ENCODE measurements at regions not wholly inside any gene's neighbourhood (a gene's known extent, or its start where the extent isn't known, plus 50 kb on each side); places are given as distances from the start of the nearest gene placed in this dataset.

- POLR2A ChIA-PET = no interaction called here
- no peak for DNase-seq
- peaks cover 6% of the 10 kb centered on the region for H3K9me3 Mint-ChIP-seq
- H3K4me3 Mint-ChIP-seq = no peak overlapping the region
- CTCF ChIA-PET = interaction anchor here (1.0 kb wide), 1 partner anchor 97 kb away, joined by 3 read pairs; no protein-coding TSS in a partner anchor
- no peaks in the 10 kb centered on the region for H3K27me3 Mint-ChIP-seq
- no peaks in the 10 kb centered on the region for H3K36me3 Mint-ChIP-seq (ENCODE audit: low read depth)
- H3K27ac Mint-ChIP-seq = no peak overlapping the region
- H3K4me1 Mint-ChIP-seq = no peaks in the 10 kb centered on the region
These were observed 258.3 kb downstream of the ANKRD60 start for GRCh38 chr20:57970116-57970515.

GRCh38 chr20:57968120-57968519 lies 258.3 kb upstream of the PMEPA1 start:
- no peaks in the 10 kb centered on the region for H3K4me1 Mint-ChIP-seq
- ChIA-PET POLR2A (no interaction called here), CTCF (no interaction called here)
- H3K9me3 Mint-ChIP-seq = no peaks in the 10 kb centered on the region
- no peaks in the 10 kb centered on the region for H3K36me3 Mint-ChIP-seq (ENCODE audit: low read depth)
- no peaks in the 10 kb centered on the region for H3K27me3 Mint-ChIP-seq
- no peak overlapping the region for H3K27ac Mint-ChIP-seq
- DNase-seq = no peak
- H3K4me3 Mint-ChIP-seq = no peak overlapping the region

- Mint-ChIP-seq H3K4me1 (no peaks in the 10 kb centered on the region), H3K27ac (no peak overlapping the region), H3K4me3 (no peak overlapping the region), H3K36me3 (ENCODE audit: low read depth) (no peaks in the 10 kb centered on the region), H3K9me3 (no peaks in the 10 kb centered on the region), H3K27me3 (no peaks in the 10 kb centered on the region)
- POLR2A ChIA-PET = no interaction called here
- no peak for DNase-seq
- CTCF ChIA-PET = no interaction called here
These were observed 257.5 kb upstream of the PMEPA1 start for GRCh38 chr20:57967364-57967763.

- Mint-ChIP-seq H3K4me1 (no peaks in the 10 kb centered on the region), H3K27ac (no peak overlapping the region), H3K9me3 (no peaks in the 10 kb centered on the region), H3K4me3 (no peak overlapping the region), H3K36me3 (ENCODE audit: low read depth) (no peaks in the 10 kb centered on the region), H3K27me3 (no peaks in the 10 kb centered on the region)
- POLR2A ChIA-PET = no interaction called here
- CTCF ChIA-PET = no interaction called here
- DNase-seq = no peak
These were observed 256.8 kb upstream of the PMEPA1 start for GRCh38 chr20:57966620-57967019.

GRCh38 chr20:57965441-57965840 lies 255.6 kb upstream of the PMEPA1 start:
- ChIA-PET POLR2A (no interaction called here), CTCF (no interaction called here)
- no peak for DNase-seq
- no peaks in the 10 kb centered on the region for H3K9me3 Mint-ChIP-seq
- H3K4me3 Mint-ChIP-seq = no peak overlapping the region
- no peak overlapping the region for H3K27ac Mint-ChIP-seq
- no peaks in the 10 kb centered on the region for H3K4me1 Mint-ChIP-seq
- no peaks in the 10 kb centered on the region for H3K27me3 Mint-ChIP-seq
- H3K36me3 Mint-ChIP-seq (ENCODE audit: low read depth) = no peaks in the 10 kb centered on the region

- no peak for DNase-seq
- POLR2A ChIA-PET = no interaction called here
- Mint-ChIP-seq H3K4me1 (no peaks in the 10 kb centered on the region), H3K9me3 (no peaks in the 10 kb centered on the region), H3K4me3 (no peak overlapping the region), H3K27ac (no peak overlapping the region), H3K27me3 (no peaks in the 10 kb centered on the region), H3K36me3 (ENCODE audit: low read depth) (no peaks in the 10 kb centered on the region)
- CTCF ChIA-PET = interaction anchor here (0.6 kb wide), 1 partner anchor 1966 kb away, joined by 4 read pairs; no protein-coding TSS in a partner anchor
These were observed 254.4 kb upstream of the PMEPA1 start for GRCh38 chr20:57964011-57964862.

- Mint-ChIP-seq H3K27me3 (no peaks in the 10 kb centered on the region), H3K4me1 (no peaks in the 10 kb centered on the region)
- CTCF ChIA-PET = no interaction called here
These were observed 251.2 kb upstream of the PMEPA1 start for GRCh38 chr20:57960803-57961575.

GRCh38 chr20:57959589-57959988 lies 249.8 kb upstream of the PMEPA1 start:
- ChIA-PET CTCF (no interaction called here), POLR2A (no interaction called here)
- DNase-seq = no peak
- no peaks in the 10 kb centered on the region for H3K9me3 Mint-ChIP-seq
- H3K4me3 Mint-ChIP-seq = no peak overlapping the region
- no peaks in the 10 kb centered on the region for H3K27me3 Mint-ChIP-seq
- no peaks in the 10 kb centered on the region for H3K4me1 Mint-ChIP-seq
- H3K36me3 Mint-ChIP-seq (ENCODE audit: low read depth) = no peaks in the 10 kb centered on the region
- no peak overlapping the region for H3K27ac Mint-ChIP-seq

More at GRCh38 chr20:57960803-57961575, 251.2 kb upstream of the PMEPA1 start:
- no peaks in the 10 kb centered on the region for H3K9me3 Mint-ChIP-seq
- H3K27ac Mint-ChIP-seq = no peak overlapping the region
- POLR2A ChIA-PET = no interaction called here
- DNase-seq = no peak
- no peaks in the 10 kb centered on the region for H3K36me3 Mint-ChIP-seq (ENCODE audit: low read depth)
- H3K4me3 Mint-ChIP-seq = no peak overlapping the region

GRCh38 chr20:57959018-57959417 lies 249.2 kb upstream of the PMEPA1 start:
- no peaks in the 10 kb centered on the region for H3K9me3 Mint-ChIP-seq

GRCh38 chr20:57958050-57958420 lies 248.2 kb upstream of the PMEPA1 start:
- Mint-ChIP-seq H3K4me3 (no peak overlapping the region), H3K27me3 (no peaks in the 10 kb centered on the region), H3K9me3 (no peaks in the 10 kb centered on the region), H3K27ac (no peak overlapping the region), H3K36me3 (ENCODE audit: low read depth) (no peaks in the 10 kb centered on the region), H3K4me1 (no peaks in the 10 kb centered on the region)
- ChIA-PET CTCF (no interaction called here), POLR2A (no interaction called here)
- DNase-seq = no peak

More at GRCh38 chr20:57959018-57959417, 249.2 kb upstream of the PMEPA1 start:
- H3K4me3 Mint-ChIP-seq = no peak overlapping the region
- no peak overlapping the region for H3K27ac Mint-ChIP-seq
- POLR2A ChIA-PET = no interaction called here
- H3K27me3 Mint-ChIP-seq = no peaks in the 10 kb centered on the region
- no peaks in the 10 kb centered on the region for H3K36me3 Mint-ChIP-seq (ENCODE audit: low read depth)
- CTCF ChIA-PET = no interaction called here
- DNase-seq = no peak
- H3K4me1 Mint-ChIP-seq = no peaks in the 10 kb centered on the region

- CTCF ChIA-PET = no interaction called here
- H3K9me3 Mint-ChIP-seq = no peaks in the 10 kb centered on the region
- no peaks in the 10 kb centered on the region for H3K4me1 Mint-ChIP-seq
- POLR2A ChIA-PET = no interaction called here
- DNase-seq = no peak
- no peak overlapping the region for H3K27ac Mint-ChIP-seq
- H3K4me3 Mint-ChIP-seq = no peak overlapping the region
- H3K27me3 Mint-ChIP-seq = no peaks in the 10 kb centered on the region
- H3K36me3 Mint-ChIP-seq (ENCODE audit: low read depth) = no peaks in the 10 kb centered on the region
These were observed 247.7 kb upstream of the PMEPA1 start for GRCh38 chr20:57957411-57958049.

- POLR2A ChIA-PET = no interaction called here
- Mint-ChIP-seq H3K27ac (no peak overlapping the region), H3K27me3 (no peaks in the 10 kb centered on the region), H3K36me3 (ENCODE audit: low read depth) (no peaks in the 10 kb centered on the region), H3K9me3 (no peaks in the 10 kb centered on the region), H3K4me3 (no peak overlapping the region), H3K4me1 (no peaks in the 10 kb centered on the region)
- CTCF ChIA-PET = no interaction called here
- DNase-seq = no peak
These were observed 243.8 kb upstream of the PMEPA1 start for GRCh38 chr20:57953638-57954037.

GRCh38 chr20:57952136-57952535 lies 242.3 kb upstream of the PMEPA1 start:
- Mint-ChIP-seq H3K36me3 (ENCODE audit: low read depth) (no peaks in the 10 kb centered on the region), H3K9me3 (no peaks in the 10 kb centered on the region), H3K4me3 (no peak overlapping the region), H3K4me1 (no peaks in the 10 kb centered on the region), H3K27ac (no peak overlapping the region), H3K27me3 (no peaks in the 10 kb centered on the region)
- ChIA-PET CTCF (no interaction called here), POLR2A (no interaction called here)
- DNase-seq = no peak

Measured in activated CD4-positive, alpha-beta T cell treated with anti-CD3 and anti-CD28 coated beads, Interleukin-2, amount 10 ng/mL, durations not matched to agents 7 days and 5 days (primary cell).